ENCODE measurements at regions not wholly inside any gene's neighbourhood (a gene's known extent, or its start where the extent isn't known, plus 50 kb on each side); places are given as distances from the start of the nearest gene placed in this dataset.

- no peaks in the 10 kb centered on the region for H3K4me1 ChIP-seq (ENCODE audit: insufficient read depth, low read length)
- no peaks in the 10 kb centered on the region for H4K20me1 ChIP-seq (ENCODE audit: control insufficient read depth, insufficient read depth, insufficient read length)
- no peak overlapping the region for H2BK12ac ChIP-seq (ENCODE audit: insufficient read length, low read depth, low read length)
- H3K4me3 Mint-ChIP-seq, result no peak overlapping the region
- TF ChIP-seq CTCF (conservative IDR thresholded peaks at IDR 0.05), result no peak
- H3K36me3 Mint-ChIP-seq (ENCODE audit: insufficient read depth in 1 of 3, low read depth in 3 of 3), result peaks cover 0 to 21% (median 6%) of the 10 kb centered on the region in 3 experiments; a peak in 5 of 7 replicates
- no peak overlapping the region for H4K5ac ChIP-seq (ENCODE audit: insufficient read length, low read depth, low read length)
- no peak overlapping the region for H2BK15ac ChIP-seq (ENCODE audit: low read depth, low read length)
- H2BK120ac ChIP-seq (ENCODE audit: low read depth, low read length, poor library complexity, severe bottlenecking), result no peak overlapping the region
- DNase-seq, result no peak
- H3K4me1 Mint-ChIP-seq, result no peaks in the 10 kb centered on the region; a peak in 1 of 4 replicates
- no peaks in the 10 kb centered on the region for H3K79me2 ChIP-seq (ENCODE audit: insufficient read depth, low read length)
- no CpG with 5 or more reads among the region's 4 CpGs for WGBS (ENCODE audit: extremely low coverage, insufficient read length, low lambda C conversion rate)
- no peak overlapping the region for H3K27ac ChIP-seq (ENCODE audit: insufficient read length, low read depth, low read length)
- peaks cover 18 to 19% of the 10 kb centered on the region in 2 experiments for H3K9me3 Mint-ChIP-seq
- no peak overlapping the region for H4K8ac ChIP-seq (replicated peaks; ENCODE audit: insufficient read length, low read depth, low read length)
- H3K4me2 ChIP-seq (ENCODE audit: insufficient read depth, insufficient read length, low read length), result no peak overlapping the region
- H2AK5ac ChIP-seq (ENCODE audit: insufficient read length, low read length), result no peak overlapping the region
- H3K18ac ChIP-seq (ENCODE audit: insufficient read length, low read depth, low read length), result no peak overlapping the region
- H3T11ph ChIP-seq (ENCODE audit: low read length), result no peak overlapping the region
- no peaks in the 10 kb centered on the region for H3K27me3 ChIP-seq (ENCODE audit: insufficient read depth, low read length)
- no peaks in the 10 kb centered on the region for H3K27me3 Mint-ChIP-seq (ENCODE audit: low read depth)
- no peak overlapping the region for H3K23ac ChIP-seq (ENCODE audit: insufficient read length, low read depth, low read length)
- H4K91ac ChIP-seq (ENCODE audit: insufficient read length, low read depth, low read length), result no peak overlapping the region
- H3K27ac Mint-ChIP-seq, result no peak overlapping the region; a peak in 1 of 7 replicates
- H3K9ac ChIP-seq (ENCODE audit: extremely low read depth, insufficient read length, low read length), result no peak overlapping the region
- no peaks in the 10 kb centered on the region for H3K23me2 ChIP-seq (ENCODE audit: insufficient read length, low read depth, low read length, poor library complexity, severe bottlenecking)
- H2BK20ac ChIP-seq (ENCODE audit: low read depth, low read length, poor library complexity, severe bottlenecking), result no peak overlapping the region
- no peak overlapping the region for H2BK5ac ChIP-seq (ENCODE audit: insufficient read length, low read length)
- H3K14ac ChIP-seq (ENCODE audit: insufficient read depth, low read length), result no peak overlapping the region
- H3K79me1 ChIP-seq (ENCODE audit: insufficient read depth, low read depth, low read length, poor library complexity, severe bottlenecking), result no peaks in the 10 kb centered on the region
- H3K4ac ChIP-seq (ENCODE audit: low read depth, low read length), result no peak overlapping the region
- no peaks in the 10 kb centered on the region for H3K9me3 ChIP-seq (ENCODE audit: control insufficient read depth, low read depth, low read length)
- H2AFZ ChIP-seq (ENCODE audit: low read length), result no peak overlapping the region
- no peak overlapping the region for H3K56ac ChIP-seq (ENCODE audit: insufficient read length, low read depth, low read length)
Observed at GRCh38 chr16:13702614-13703013, 217.3 kb upstream of the ERCC4 start.
